HUDEP-2 (cell line): ENCODE measurements at regions not wholly inside any gene's neighbourhood (a gene's known extent, or its start where the extent isn't known, plus 50 kb on each side); places are given as distances from the start of the nearest gene placed in this dataset.

Experiments used
- DNase-seq, 76 experiments: peaks; one replicate each; lab custom pipeline; 2025; ENCODE audit not compliant: unreplicated experiment in 76 of 76; lab: John Stamatoyannopoulos, UW

DNA sequence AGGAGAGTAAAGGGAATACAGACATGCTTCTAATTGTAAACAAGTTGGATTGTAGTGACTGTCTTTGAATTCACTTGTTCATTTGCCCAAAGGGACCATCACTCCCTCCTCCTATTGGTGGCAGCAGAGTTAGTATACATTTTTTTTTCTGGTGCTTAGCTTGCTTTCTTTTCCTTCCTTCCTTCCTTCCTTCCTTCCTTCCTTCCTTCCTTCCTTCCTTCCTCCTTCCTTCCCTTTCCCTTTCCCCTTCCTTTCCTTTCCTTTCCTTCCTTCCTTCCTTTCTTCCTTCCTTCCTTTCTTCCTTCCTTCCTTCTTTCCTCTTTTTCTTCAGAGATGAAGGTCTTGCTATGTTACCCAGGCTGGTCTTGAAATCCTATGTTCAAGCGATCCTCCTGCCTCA lies 94.8 kb upstream of the ATP6AP2 start:
- no peak for DNase-seq

DNA sequence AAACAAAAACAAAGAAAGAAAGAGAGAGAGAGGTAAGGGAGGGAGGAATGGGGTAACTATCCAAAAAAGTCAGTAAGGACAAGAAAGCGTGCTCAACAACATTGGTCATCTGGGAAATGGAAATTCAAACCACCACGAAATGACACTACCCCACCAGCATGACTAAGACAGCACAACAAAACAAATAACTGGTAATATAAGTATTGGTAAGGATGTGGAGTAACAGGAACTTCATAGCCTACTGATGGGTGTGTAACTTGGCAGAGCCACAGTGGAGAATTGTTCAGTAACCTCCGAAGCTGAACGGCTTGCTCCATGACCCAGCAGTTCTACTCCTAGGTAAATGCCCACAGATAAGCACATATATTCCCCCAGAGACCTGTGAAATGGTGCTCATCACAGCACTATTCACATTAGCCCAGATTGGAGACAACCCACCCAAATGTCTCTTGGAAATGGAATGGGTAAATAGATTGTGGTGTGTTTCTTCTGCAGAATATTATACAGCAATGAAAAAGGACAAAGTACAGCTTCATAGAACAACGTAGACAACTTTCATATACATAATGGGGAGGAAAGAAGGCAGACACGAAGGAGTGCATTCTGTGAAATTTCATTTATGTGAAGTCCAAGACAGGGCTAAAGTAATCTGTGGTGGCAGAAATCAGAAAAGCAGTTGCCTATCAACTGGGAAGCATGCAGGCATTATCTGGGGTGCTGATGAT lies 95.5 kb upstream of the ATP6AP2 start:
- DNase-seq = no peak

DNA sequence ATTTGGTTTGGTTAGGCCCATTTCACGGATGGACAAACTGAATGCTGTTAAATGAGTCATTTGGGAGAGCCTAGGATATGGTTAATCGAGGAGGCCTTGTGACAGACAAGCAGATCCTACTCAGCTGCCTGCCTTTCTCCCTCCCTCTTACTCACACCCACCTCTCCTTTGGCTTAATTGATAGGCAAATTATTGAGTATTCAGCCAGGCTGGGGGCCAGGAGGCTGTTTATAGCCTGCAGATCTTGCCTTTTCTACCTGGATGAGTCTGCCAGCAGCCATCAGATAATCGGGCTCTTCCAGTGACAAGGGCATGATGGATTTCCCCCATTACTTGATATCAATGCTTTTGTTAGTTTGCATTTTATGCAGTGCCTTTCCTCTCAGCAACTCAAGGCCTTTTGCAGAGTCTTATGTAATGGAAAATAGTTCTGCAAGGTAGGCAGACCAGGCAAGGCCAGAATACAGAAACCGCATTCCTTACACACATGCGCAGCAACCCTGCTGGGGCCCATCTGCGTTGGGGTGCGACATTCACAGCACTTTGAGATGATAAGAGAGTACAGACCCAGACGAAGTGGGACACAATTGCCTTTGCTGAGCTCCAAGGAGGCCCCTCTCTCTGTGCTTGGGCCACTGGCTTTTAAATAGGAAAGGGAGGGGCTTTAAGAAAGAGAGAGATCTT lies 96.2 kb upstream of the ATP6AP2 start:
- DNase-seq = no peak

DNA sequence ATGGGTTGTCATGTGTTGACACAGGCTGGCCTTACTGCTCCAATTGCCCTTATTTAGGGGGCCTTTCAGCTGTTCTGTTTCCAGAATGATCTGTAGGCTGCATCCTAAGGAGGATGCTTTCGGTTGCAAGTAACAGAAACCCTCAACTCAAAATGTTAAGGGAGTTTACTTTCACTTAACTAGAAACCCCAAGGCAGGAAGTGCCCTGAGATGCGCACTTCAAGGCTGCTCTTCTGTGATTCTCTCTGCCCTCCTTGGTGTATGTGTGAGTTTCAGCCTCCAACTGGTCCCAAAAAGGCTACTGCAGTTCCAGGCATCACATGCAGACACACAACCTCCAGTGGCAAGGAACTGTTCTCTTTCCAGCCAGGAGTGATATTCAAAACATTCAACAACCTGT lies 97.3 kb upstream of the ATP6AP2 start:
- DNase-seq = no peak

DNA sequence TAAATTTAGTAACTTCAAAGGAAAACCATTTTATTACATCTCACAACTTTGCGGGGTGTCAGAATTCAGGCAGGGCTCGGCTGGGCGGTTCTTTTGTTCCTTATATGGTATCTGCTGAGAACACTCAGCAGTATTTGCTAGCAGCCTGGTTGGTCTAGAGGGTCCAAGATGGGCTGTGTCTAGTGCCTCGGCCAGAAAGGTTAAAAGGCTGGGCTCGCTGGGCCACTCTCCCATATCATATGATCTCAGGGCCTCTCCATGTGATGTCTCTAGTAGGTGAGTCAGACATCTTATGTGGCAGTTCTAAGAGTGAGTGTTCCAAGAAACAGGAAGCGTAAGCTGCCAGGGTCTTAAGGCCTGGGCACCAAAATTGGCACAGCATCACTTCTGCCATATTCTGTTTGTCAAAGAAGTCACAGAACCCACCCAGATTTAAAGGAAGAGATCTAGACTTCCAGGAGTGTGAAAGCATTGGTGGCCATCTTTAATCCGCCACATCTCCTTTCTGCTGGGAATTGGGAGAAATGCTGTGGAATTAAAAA lies 100.9 kb upstream of the ATP6AP2 start:
- peak in 2 of 76 experiments; percentile 1 to 9 for DNase-seq

DNA sequence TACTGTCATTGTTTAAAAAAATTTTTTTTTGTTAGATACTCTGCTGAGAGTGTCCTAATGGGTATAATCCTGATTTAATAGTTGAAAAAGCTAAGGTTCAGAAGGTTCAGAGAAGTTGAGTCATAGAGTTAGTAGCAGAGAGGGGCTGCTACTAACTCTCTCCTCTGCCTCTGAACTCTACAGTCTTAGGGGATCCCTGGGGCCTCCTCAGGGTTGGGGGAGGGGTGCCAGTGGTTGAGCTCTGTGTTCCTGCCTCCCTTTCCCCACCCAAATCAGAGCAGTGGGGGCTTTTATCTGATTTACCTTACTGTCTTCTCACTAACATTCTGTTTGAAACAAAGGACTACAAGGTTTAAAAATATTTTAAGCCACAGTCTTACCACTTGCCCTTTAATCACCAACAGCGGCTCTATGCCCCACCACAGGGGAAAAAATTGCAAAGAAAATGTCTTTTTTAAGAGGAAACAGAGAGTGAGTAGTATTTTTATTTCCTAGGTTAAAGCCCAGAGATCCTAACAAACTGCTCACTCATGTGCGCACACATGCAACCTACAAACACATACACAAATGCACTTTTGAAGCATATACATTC lies 102.2 kb upstream of the ATP6AP2 start:
- DNase-seq = no peak

DNA sequence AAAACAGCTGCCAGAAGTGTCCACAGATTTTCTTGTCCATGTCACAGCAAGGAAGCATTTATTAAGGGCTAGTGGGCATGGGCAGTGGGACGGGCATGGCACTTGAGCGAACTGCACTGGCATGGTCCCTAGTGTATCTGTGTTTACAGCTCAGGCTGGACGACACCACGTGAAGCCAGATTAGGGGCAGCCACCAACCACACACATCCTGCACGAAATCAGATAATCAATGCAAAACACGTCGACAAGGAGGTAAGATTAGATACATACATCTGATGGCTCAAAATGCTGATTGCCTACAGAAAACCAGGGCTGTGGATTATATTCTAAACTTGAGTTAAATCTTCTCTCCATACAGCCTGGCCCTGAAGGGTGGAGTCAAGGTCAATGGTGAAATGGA lies 103.8 kb upstream of the ATP6AP2 start:
- DNase-seq = peak in 1 of 76 experiments; percentile 1

DNA sequence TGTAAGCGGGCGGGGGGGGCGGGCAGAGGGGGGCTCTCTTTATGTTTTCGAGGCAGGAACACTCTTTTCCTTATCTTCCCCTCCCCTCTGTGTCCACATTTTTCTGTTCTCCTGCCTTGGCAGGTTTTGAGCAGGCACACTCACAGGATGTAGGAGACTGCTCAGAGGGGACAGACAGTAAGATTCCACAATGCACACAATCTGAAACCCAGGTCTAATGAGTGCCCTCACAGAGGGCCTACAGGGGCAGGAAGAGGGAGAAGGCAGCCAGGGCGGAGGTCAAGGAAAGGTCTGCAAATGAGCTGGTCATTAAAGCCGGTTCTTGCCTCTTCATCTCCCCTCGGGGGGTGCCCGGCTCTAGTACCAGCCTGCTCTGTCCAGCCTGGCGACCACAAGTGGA lies 106.1 kb upstream of the ATP6AP2 start:
- no peak for DNase-seq

DNA sequence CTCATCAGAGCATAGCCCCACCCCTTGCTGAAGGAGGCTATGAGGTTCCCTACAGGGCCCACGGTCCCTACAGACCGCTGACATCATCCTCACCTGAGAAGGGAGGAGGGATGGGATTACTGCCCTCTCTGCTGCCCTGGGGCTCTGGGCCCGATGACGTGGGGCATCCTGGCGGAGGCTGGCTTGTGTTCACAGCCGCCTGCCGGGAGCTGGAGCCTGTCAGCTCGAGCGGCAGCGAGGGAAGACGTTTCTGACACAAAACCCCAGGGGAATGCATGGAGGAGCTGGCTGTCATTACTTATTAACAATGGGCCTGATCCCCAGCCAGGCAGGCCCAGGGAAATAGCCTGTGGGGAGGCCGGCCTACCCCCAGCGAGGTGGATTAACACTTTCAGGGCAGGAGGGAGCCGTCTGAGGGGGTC lies 106.6 kb upstream of the ATP6AP2 start:
- DNase-seq = no peak

DNA sequence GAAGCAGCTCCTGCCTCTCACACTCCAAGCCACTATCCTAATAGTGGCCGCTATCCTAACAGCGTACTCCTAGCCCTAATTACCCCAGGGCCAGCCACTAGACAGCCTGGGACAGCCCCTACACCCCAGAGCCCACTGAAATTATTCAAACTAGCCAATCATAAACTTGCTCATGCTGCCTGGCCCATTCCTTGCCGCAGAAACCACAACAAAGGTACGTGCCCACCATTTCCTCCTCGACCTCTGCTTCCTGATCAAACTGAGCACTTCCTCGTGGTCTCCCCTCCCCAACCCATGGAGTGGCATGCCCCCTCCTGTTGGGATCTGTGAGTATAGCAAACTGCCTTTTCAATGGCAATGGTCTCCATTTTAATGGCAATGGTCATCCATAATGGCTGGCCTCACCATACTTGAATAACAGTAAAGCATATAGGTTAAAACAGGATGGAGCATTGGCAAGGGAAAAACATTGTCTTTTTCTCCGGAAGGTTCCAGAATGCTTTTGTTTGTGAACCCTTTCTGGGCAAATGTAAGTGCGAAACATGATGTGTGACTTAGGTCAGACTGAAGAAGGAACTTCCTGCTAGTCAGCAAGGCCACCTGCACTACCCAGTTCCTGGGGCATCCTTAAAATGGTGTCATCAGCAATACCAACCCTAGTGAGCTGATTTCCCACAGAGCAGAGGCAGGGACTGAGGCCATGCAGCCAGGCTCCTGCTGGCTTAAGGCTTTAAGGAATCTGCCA lies 107.1 kb upstream of the ATP6AP2 start:
- DNase-seq = no peak

DNA sequence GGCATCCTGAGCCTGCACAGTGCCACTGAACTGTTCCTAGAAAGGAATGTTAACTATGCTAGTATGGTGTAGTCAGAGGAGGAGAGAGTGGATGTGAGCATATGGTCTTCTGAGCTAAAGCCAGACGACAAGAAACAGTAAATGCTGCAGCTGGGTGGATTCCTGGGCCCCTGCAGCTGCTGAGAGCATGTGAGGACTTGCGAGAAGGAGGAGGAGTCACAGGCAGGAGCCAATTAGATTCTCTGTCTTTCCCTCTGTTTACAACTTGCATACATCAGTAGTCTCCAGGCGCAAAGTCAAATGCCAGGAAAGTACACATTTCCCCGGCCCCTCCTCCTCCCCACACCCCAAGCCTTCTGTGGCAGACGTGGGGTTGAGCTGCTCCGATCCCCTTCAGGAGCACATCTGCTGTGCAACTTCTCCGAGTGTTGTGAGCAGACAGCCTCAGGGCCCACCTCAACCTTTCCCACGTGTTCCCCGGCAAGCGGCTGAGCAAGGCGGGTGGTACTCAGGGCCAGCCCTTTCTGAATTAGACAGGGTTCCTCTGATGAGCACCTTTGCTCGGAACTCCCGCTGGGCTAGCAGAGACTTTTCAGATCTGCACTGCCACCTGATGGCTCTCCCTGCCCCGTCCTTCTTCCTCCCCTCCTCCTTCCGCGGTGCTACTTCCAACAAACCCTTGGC lies 108.7 kb upstream of the ATP6AP2 start:
- peak in 1 of 76 experiments; percentile 0 for DNase-seq

DNA sequence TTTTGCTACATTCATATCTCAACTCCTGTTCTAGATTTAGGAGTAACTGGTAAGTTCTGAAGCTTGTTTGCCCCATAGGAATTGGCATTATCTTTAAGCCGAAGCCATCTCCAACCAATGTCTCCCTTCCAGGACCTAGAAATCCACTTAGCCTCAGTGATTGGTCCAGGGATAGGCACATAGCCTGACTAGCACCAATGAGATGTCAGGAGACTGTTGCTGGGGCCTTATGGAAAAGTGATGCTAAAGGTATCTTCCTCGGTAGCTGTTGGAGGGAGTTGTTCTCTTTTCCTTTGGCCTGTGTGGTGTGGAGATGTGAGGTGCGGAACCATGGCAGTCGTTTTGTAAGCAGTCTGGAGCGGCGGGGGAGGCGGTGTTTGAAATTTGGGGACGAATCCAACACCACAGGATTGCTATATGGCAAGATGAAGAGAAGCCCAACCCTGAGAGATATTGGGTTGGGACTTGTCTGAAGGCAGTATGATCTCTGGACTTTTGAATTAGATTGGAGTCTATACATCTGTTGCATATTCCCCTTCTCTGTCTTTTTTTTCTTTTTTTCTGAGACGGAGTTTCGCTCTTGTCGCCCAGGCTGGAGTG lies 109.8 kb upstream of the ATP6AP2 start:
- DNase-seq = no peak

DNA sequence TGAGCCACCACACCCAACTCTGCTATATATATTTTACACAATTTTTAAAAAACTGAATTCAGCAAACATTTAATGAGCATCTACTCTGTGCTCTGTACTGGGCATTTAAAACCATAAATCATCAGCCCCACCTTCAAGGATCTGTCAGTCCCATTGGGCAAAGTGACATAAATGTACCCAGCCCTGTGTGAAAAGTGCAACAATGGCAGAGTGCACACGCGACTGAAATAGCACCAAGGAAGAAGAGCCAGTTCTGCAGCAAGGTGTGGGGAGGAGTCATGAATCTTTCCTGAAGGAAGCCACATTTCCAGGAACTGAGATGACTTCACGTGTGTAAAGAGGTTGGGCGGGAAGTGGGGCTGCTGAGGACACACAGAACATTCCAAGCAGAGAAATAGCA lies 111.5 kb upstream of the ATP6AP2 start:
- DNase-seq = no peak

DNA sequence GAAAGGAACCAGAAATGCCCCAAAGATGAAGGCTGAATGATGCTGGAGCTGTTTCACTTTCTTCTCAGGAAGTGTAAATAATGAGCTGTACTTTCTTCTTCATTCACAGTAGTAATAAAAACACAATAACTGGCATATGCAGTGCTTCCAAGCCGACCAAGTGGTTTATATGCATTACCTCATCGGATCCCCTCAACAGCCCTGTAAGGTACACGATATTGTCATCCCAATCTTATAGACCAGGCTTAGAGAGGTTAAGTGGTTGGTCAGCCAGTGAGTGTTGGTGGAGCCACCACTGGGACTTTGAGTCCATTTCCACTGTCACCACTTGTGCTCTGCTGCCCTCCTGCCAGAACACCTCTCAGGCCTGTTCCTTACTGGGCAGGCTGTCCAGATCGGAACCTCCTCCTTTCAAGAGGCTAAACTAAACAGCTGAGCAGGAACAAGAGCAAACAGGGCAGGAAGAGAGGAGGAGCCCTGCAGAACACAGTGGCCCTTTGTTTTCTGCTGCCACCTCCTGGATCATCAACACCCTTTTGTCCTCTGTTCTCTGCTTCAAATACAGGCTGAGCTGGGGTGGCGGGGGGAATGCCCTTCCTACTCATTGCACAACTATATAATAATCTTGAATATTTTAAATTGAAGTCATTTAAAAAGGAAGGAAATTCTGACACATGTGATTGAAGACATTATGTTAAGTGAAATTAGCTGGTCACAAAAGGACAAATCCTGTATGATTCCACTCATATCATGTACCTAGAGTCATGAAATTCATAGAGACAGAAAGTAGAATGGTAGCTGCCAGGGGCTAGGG lies 112.5 kb upstream of the ATP6AP2 start:
- DNase-seq = peak in 10 of 76 experiments; percentile 0 to 17 (median 2)

DNA sequence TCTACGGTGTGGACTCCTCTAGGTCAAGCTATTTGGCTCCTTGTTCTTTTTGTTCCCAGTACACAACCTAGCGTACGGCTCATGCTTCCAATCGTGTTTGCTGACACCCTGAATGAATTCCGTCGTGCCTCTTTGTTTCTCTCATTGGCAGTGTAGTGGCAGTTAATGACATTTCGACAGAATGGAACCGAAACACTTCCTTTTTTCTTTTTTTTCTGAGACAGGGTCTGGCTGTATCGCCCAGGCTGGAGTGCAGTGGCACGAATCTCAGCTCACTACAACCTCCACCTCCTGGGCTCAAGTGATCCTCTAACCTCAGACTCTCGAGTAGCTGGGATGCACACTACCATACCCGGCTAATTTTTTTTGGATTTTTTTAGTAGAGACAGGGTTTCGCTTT lies 113.3 kb upstream of the ATP6AP2 start:
- no peak for DNase-seq

DNA sequence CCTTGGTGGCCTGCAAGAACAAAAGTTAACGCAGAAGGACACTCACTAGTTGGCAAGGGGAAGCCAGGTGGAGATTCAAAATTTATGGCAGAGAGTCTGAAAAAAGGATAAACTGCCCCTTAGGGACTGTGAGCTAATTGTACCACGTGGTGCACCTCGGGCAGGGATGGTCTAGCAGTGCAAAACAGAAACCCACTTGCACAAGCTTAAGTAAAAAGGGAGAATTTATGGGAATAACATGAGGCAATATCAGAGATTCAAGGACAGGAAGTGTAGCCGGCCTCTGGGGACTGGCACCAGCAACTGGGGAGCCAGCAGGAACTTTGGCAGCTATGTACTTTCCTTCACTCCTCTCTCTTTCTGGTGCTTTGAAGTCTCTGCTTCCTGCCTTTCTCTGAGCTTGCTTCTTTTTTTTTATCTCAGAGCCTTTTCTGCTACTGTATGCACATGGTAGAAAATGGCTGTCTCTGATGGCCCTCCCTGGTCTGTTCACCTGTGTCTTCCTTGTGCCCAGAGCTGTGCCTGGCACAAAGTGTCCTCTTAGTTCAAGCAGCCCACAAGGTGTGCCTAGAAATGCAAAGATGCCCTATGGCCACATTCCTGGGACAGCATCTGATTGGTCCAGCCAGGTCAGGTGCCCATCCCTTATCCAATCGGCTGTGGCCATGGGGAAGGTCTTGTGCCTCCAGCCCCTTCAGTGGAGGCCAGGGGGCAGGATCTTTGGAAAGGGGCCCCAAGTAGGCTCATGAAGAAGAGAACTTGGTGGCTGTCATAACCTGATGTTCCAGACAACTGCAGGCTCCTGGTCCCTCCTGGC lies 114.8 kb upstream of the ATP6AP2 start:
- no peak for DNase-seq

DNA sequence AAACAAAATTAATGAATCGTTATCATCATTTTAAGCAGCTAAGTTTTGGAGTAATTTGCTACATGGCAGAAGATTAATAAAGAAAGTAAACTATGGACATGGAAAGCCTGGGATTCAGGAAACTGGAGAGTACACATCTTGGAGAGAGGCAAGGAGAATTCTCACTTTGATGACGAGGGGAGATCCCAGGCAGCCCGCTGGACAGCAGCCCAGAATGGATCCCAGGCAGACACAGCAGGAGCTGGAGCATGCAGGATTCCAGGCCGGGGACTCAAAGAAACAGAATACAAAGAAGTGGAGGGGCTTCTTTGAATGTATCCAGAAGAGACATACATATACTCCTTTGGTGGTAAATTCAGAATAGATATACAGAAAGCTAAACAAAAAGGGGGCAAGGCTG lies 118.0 kb upstream of the ATP6AP2 start:
- no peak for DNase-seq

DNA sequence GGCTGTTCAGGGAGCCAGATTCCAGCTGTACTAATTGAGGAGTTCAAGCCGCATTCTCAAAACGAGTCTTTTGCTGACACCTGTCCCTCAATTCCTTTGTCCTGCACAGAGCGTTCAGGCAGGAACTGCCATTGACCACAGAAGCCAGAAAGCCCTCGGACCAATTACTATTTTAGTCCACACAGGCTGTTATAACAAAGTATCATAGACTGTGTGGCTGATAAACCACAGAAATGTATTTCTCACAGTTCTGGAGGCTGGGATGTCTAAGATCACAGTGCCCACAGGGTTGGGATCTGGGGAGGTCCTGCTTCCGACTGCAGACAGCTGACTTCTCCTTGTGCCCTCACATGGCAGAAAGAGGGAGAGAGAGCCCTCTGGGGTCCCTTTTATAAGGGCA lies 119.8 kb upstream of the ATP6AP2 start:
- DNase-seq = no peak
